ENCODE measurements at regions not wholly inside any gene's neighbourhood (a gene's known extent, or its start where the extent isn't known, plus 50 kb on each side); places are given as distances from the start of the nearest gene placed in this dataset.
A peak's percentile ranks its signal among the peaks of the same experiment; 100 is the strongest.

DNA sequence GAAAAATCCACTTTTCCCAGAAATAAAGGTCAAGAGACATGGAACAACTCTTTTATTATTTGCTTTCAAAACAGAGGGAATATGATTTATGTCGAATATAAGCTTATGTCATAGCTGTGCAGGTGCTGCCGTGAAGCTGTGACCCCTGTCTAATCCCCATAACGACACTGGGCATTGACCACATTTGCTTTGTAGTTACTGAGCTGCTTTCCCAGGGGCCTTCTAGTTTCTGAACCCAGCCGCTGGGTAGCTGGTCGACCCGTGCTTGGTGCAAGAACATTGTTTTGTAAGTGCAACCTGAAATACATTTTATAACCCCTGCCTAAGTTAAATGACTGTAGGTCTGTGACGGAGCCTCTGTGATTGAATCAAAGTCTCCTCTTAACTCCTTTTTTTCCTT is 144.9 kb upstream of the HDAC9 start:
- H3K9me3 ChIP-seq = no peaks in the 10 kb centered on the region
- H3K36me3 ChIP-seq = no peaks in the 10 kb centered on the region
- DNase-seq = no peak
- TF ChIP-seq, protein P1, sequence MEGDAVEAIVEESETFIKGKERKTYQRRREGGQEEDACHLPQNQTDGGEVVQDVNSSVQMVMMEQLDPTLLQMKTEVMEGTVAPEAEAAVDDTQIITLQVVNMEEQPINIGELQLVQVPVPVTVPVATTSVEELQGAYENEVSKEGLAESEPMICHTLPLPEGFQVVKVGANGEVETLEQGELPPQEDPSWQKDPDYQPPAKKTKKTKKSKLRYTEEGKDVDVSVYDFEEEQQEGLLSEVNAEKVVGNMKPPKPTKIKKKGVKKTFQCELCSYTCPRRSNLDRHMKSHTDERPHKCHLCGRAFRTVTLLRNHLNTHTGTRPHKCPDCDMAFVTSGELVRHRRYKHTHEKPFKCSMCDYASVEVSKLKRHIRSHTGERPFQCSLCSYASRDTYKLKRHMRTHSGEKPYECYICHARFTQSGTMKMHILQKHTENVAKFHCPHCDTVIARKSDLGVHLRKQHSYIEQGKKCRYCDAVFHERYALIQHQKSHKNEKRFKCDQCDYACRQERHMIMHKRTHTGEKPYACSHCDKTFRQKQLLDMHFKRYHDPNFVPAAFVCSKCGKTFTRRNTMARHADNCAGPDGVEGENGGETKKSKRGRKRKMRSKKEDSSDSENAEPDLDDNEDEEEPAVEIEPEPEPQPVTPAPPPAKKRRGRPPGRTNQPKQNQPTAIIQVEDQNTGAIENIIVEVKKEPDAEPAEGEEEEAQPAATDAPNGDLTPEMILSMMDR (IDR thresholded peaks at IDR 0.05) = no peak
- intact Hi-C loops (cut with DNase I) = loop anchor here in 1 of 3 donors (10.0 kb wide), 1 partner anchor 224 kb away; no protein-coding TSS in a partner anchor
- no peaks in the 10 kb centered on the region for H3K4me1 ChIP-seq
- no peaks in the 10 kb centered on the region for H3K27me3 ChIP-seq
- no peak for FAIRE-seq
- 46 to 63% methylated on average over 7 of the region's 7 CpGs for WGBS, 2 donors
- ATAC-seq = no peak
- H3K4me3 ChIP-seq = no peak overlapping the region
- no peak overlapping the region for H3K27ac ChIP-seq

DNA sequence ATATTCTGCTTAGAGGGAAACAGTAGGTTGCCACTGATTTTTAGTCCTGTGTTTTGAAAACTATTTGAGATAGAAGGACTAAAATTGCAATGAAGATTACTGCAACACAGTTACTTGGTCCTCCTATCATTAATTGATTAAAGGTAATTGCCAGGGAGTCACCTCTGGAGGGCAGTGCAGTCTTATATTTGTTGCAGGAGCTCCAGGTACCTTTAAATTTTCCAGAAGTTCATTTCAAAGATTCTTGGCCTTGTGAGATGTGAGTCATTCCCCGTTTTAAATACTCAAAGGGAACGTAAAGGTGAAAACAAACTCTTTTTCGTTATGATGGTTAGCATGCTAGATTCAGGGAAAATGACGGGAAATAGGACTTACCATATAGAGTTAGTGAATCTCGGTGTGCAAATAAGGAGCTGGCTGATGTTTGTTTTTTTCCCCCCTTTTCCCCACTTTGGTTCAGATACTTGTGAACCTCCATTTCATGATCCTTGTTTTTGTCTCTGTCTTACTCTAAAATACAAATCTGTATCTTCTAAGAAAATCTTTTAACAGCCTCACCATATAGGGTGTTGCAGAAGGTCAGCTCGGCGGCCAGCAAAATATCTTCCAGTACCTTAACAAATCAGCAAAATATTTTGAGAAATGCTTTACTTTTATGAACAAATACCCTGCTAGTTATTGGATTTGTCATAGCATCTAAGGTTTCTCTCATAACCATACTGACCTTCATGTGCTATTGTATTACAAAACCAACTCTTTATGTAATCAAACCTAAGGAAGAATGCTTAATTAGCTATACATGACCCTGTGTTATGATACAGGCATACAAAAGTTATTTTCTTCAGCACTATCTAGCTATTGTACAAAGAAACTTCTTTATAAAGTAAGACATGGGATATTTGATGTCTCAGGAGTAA is 143.0 kb upstream of the HDAC9 start:
- FAIRE-seq = no peak
- TF ChIP-seq, protein P1 (IDR thresholded peaks at IDR 0.05) = peak in 2 of 4 donors; percentile 29 to 31
- H3K27ac ChIP-seq = no peak overlapping the region
- intact Hi-C loops (cut with DNase I) = loop anchor here in 1 of 3 donors (10.0 kb wide), 1 partner anchor 222 kb away; no protein-coding TSS in a partner anchor
- peak in 2 of 6 donors; percentile 6 to 46 for DNase-seq
- no peaks in the 10 kb centered on the region for H3K9me3 ChIP-seq
- ATAC-seq = peak; percentile 56 to 89 (median 86)
- H3K27me3 ChIP-seq = no peaks in the 10 kb centered on the region
- no peak overlapping the region for H3K4me3 ChIP-seq
- H3K4me1 ChIP-seq = no peaks in the 10 kb centered on the region
- no peaks in the 10 kb centered on the region for H3K36me3 ChIP-seq
- 46 to 49% methylated on average over 7 of the region's 7 CpGs for WGBS, 2 donors

DNA sequence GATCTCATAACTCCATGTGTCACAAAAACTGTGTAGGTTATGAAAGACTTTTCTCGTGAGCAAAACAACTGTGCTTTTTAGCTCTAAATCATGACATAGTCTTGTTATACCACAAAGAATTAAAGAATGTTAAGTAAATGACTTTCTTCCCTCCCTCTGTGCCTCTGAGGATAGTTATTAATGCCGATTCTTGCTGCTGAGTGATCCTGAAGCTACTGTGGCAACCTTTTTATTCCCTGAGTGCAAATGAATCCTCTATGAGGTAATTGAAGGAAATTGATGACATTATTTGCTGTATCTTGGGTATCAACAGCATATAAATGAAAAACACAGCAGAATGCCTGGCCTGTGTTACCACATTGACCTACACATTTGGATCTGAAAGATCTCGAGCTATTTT is 142.2 kb upstream of the HDAC9 start:
- Histone ChIP-seq H3K36me3 (no peaks in the 10 kb centered on the region), H3K9me3 (no peaks in the 10 kb centered on the region), H3K4me1 (no peaks in the 10 kb centered on the region), H3K4me3 (no peak overlapping the region), H3K27ac (no peak overlapping the region), H3K27me3 (no peaks in the 10 kb centered on the region)
- 53 to 62% methylated on average over 3 of the region's 3 CpGs for WGBS, 2 donors
- ATAC-seq (no peak), FAIRE-seq (no peak), DNase-seq (no peak)
- intact Hi-C loops (cut with DNase I) = loop anchor here in 1 of 3 donors (10.0 kb wide), 1 partner anchor 221 kb away; no protein-coding TSS in a partner anchor
- TF ChIP-seq, protein P1 (IDR thresholded peaks at IDR 0.05) = no peak

DNA sequence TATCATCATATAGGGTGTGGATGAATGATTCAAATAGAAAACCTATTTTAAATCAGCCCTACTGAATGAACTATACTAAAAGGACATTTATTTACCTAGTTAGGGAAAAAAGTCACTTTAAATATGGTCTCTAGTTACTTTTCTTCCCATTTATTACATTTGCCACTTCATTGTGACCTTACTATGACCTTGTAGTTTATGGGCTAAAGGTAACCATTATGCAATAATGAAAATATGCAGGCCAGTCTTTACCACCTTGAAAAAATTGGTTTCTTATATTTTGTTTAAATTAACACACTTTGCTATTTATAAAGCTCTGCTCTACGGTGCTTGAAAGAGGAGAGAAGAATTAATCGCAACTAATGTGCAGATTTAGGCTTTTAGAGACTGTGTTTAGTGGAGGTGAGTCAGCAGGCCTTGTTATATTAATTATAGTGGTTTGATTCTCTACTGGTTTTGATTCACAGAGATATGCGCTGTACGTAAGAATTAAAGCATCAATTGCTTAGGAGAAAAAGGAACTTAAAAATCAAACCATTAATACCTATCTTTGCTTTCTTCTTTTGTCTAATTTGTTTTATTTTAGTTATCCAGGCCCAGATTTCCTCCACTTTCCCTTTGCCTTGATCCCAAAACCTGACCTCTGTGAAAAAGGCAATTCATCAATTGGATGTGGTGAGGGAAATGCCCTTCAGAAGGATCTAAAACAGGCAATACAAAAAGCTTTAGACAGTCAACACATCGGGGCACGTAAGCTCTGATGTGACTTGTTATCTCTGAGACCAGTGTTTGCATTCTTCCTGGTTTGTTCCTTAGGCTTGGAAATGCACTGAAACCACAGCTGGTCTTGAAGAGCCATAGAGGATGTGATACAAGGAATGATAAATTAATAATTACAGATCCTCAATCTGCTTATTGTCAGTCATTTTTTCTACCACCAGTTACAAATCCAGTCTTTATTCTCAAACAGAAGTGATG is 141.2 kb upstream of the HDAC9 start:
- no peaks in the 10 kb centered on the region for H3K4me1 ChIP-seq
- H3K4me3 ChIP-seq = no peak overlapping the region
- no peak overlapping the region for H3K27ac ChIP-seq
- H3K36me3 ChIP-seq = no peaks in the 10 kb centered on the region
- no peak for FAIRE-seq
- H3K9me3 ChIP-seq = no peaks in the 10 kb centered on the region
- intact Hi-C loops (cut with DNase I) = loop anchor here in 2 of 3 donors (5.0 to 10.0 kb wide), 2 partner anchors 218 to 220 kb away; no protein-coding TSS in a partner anchor
- no peak for DNase-seq
- WGBS, 2 donors = 74 to 75% methylated on average over 6 of the region's 6 CpGs
- H3K27me3 ChIP-seq = no peaks in the 10 kb centered on the region
- TF ChIP-seq, protein P1 (IDR thresholded peaks at IDR 0.05) = no peak
- ATAC-seq = no peak

All from pancreas (tissue), 10 donors.